WTC11 (cell line): ENCODE measurements at regions not wholly inside any gene's neighbourhood (a gene's known extent, or its start where the extent isn't known, plus 50 kb on each side); places are given as distances from the start of the nearest gene placed in this dataset.

Source experiments
- ATAC-seq: fragments of 200-7000 bp; cut with Tn5 transposase; 2 replicates; pipeline ENCODE4 v1.10.0; 2021; ENCODE audit warnings: mild to moderate bottlenecking, moderate library complexity
- CTCF ChIA-PET: fragments of 300-600 bp; sonication (Branson Sonifier 250); formaldehyde crosslinking; loops from one replicate; lab custom pipeline; 2021; ENCODE audit warnings: antibody characterized with exemption; lab: Charles Lee
- POLR2A ChIA-PET: fragments of 350-600 bp; sonication (Branson Sonifier 250); formaldehyde crosslinking; loops from one replicate; lab custom pipeline; 2021; ENCODE audit warnings: antibody characterized with exemption; lab: Charles Lee
- DNase-seq: peaks from one replicate; pipeline ENCODE4 v3.0.0; 2021; ENCODE audit warnings: low spot score
- H3K27ac Mint-ChIP-seq: 2 replicates; pipeline ENCODE4 v1.8.0; 2021; ENCODE audit warnings: mixed read lengths
- H3K27me3 Mint-ChIP-seq: 2 replicates; pipeline ENCODE4 v1.8.0; 2021; ENCODE audit warnings: low read depth, mild to moderate bottlenecking, moderate library complexity, mixed read lengths
- H3K36me3 Mint-ChIP-seq: 2 replicates; pipeline ENCODE4 v1.8.0; 2021; ENCODE audit warnings: mixed read lengths
- H3K4me1 Mint-ChIP-seq: 2 replicates; pipeline ENCODE4 v1.8.0; 2022; ENCODE audit warnings: mixed read lengths
- H3K4me3 Mint-ChIP-seq: 2 replicates; pipeline ENCODE4 v1.8.0; 2021; ENCODE audit warnings: mild to moderate bottlenecking, moderate library complexity, mixed read lengths
- H3K9me3 Mint-ChIP-seq: 2 replicates; pipeline ENCODE4 v1.8.0; 2021; ENCODE audit warnings: mixed read lengths
- FOXK1 ChIP-seq: sonication (generic); formaldehyde crosslinking; IDR thresholded peaks from 2 replicates; pipeline ENCODE4 v1.8.0; 2022; ENCODE audit warnings: mild to moderate bottlenecking, moderate library complexity, missing genetic modification reagents
- JAZF1 ChIP-seq: fragments of 250-450 bp; sonication (Bioruptor Pico); IDR thresholded peaks from 2 replicates; pipeline ENCODE4 v1.9.0; 2021; ENCODE audit warnings: moderate library complexity, mild to moderate bottlenecking, inconsistent platforms
- JUN ChIP-seq: sonication (generic); formaldehyde crosslinking; IDR thresholded peaks from 2 replicates; pipeline ENCODE4 v1.8.0; 2023; ENCODE audit warnings: mild to moderate bottlenecking, missing genetic modification reagents
- NFATC4 ChIP-seq: fragments of 250-450 bp; sonication (Bioruptor Pico); IDR thresholded peaks from 2 replicates; pipeline ENCODE4 v1.9.0; 2021; ENCODE audit warnings: mild to moderate bottlenecking
- NR1H2 ChIP-seq: sonication (generic); formaldehyde crosslinking; IDR thresholded peaks from 2 replicates; pipeline ENCODE4 v1.9.0; 2021; ENCODE audit warnings: mild to moderate bottlenecking, moderate library complexity, missing genetic modification reagents
- NR2C2 ChIP-seq: sonication (generic); formaldehyde crosslinking; IDR thresholded peaks from 2 replicates; pipeline ENCODE4 v1.8.0; 2022; ENCODE audit warnings: mild to moderate bottlenecking, missing genetic modification reagents
- TCF7 ChIP-seq: sonication (generic); formaldehyde crosslinking; IDR thresholded peaks from 2 replicates; pipeline ENCODE4 v1.8.0; 2022; ENCODE audit warnings: mild to moderate bottlenecking, low read depth, missing genetic modification reagents, moderate library complexity
- ZBTB21 ChIP-seq: sonication (generic); formaldehyde crosslinking; IDR thresholded peaks from 2 replicates; pipeline ENCODE4 v1.8.1; 2023; ENCODE audit warnings: mild to moderate bottlenecking, missing genetic modification reagents, borderline replicate concordance
- ZNF232 ChIP-seq: sonication (generic); formaldehyde crosslinking; IDR thresholded peaks from 2 replicates; pipeline ENCODE4 v1.8.0; 2022; ENCODE audit warnings: mild to moderate bottlenecking, missing genetic modification reagents
- TF ChIP-seq, protein P1 (sequence below): sonication (generic); formaldehyde crosslinking; IDR thresholded peaks from 2 replicates; pipeline ENCODE4 v1.8.1; 2023; ENCODE audit warnings: mild to moderate bottlenecking, missing genetic modification reagents, moderate library complexity
- TF ChIP-seq, protein P2 (sequence below): sonication (generic); formaldehyde crosslinking; IDR thresholded peaks from 2 replicates; pipeline ENCODE4 v1.8.1; 2022; ENCODE audit warnings: low read depth, mild to moderate bottlenecking, moderate library complexity, missing genetic modification reagents, borderline replicate concordance
- TF ChIP-seq, protein P3 (sequence below): fragments of 250-450 bp; sonication (Bioruptor Pico); IDR thresholded peaks from 2 replicates; pipeline ENCODE4 v1.9.0; 2021; ENCODE audit warnings: moderate library complexity, mild to moderate bottlenecking, inconsistent platforms, borderline replicate concordance
- TF ChIP-seq, protein P4 (sequence below): sonication (generic); formaldehyde crosslinking; IDR thresholded peaks from 2 replicates; pipeline ENCODE4 v1.8.0; 2022; ENCODE audit warnings: missing genetic modification reagents
- TF ChIP-seq, protein P5 (sequence below): sonication (generic); formaldehyde crosslinking; IDR thresholded peaks from 2 replicates; pipeline ENCODE4 v1.8.0; 2022; ENCODE audit warnings: mild to moderate bottlenecking, missing genetic modification reagents
- TF ChIP-seq, protein P6 (sequence below): sonication (generic); formaldehyde crosslinking; IDR thresholded peaks from 2 replicates; pipeline ENCODE4 v1.8.1; 2023; ENCODE audit warnings: mild to moderate bottlenecking, missing genetic modification reagents
- TF ChIP-seq, protein P7 (sequence below): sonication (generic); formaldehyde crosslinking; IDR thresholded peaks from 2 replicates; pipeline ENCODE4 v1.8.0; 2022; ENCODE audit warnings: mild to moderate bottlenecking, missing genetic modification reagents
- TF ChIP-seq, protein P8 (sequence below): sonication (generic); formaldehyde crosslinking; IDR thresholded peaks from 2 replicates; pipeline ENCODE4 v1.8.0; 2023; ENCODE audit warnings: missing genetic modification reagents, mild to moderate bottlenecking, borderline replicate concordance

DNA sequence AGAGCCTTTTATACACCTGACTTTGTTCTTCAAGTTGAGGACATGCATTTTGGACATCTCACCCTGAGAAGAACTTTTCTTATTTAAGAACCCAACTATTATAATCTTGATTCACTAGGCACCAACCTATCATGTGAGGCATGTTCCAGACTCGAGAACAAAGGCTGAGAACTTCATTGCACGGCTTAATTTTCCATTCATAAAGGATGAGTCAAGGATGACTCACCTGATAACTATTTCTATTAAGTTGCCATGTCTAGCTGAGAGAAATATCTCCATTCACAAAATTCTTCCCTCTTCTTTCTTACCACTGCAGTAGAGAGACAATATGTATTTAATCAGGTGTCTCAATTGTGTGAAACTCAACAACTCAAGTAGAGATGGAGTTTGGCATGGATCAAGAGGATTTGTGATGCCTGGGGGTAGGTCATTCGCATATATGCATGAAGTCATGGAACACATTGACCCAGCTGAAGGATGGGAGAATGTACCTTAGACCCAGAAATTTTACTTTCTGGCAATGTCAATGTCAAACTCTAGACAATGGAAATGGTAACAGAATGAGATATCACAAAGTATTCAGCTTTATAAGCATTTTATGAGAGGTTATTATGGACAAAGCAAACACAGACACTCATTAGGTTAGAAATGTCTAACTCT lies 173.2 kb upstream of the PRNP start (continued):
- TF ChIP-seq FOXK1 (CRISPR knock-in tag), result no peak
- no peak for TF ChIP-seq NR1H2
- TF ChIP-seq ZNF232 (CRISPR knock-in tag), result no peak
- no peak for TF ChIP-seq ZBTB21
- TF ChIP-seq, protein P1, sequence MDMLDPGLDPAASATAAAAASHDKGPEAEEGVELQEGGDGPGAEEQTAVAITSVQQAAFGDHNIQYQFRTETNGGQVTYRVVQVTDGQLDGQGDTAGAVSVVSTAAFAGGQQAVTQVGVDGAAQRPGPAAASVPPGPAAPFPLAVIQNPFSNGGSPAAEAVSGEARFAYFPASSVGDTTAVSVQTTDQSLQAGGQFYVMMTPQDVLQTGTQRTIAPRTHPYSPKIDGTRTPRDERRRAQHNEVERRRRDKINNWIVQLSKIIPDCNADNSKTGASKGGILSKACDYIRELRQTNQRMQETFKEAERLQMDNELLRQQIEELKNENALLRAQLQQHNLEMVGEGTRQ (CRISPR knock-in tag), result no peak
- TF ChIP-seq, protein P2, sequence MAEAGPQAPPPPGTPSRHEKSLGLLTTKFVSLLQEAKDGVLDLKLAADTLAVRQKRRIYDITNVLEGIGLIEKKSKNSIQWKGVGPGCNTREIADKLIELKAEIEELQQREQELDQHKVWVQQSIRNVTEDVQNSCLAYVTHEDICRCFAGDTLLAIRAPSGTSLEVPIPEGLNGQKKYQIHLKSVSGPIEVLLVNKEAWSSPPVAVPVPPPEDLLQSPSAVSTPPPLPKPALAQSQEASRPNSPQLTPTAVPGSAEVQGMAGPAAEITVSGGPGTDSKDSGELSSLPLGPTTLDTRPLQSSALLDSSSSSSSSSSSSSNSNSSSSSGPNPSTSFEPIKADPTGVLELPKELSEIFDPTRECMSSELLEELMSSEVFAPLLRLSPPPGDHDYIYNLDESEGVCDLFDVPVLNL (CRISPR knock-in tag), result no peak
- TF ChIP-seq NR2C2 (CRISPR knock-in tag), result no peak
- TF ChIP-seq, protein P3, sequence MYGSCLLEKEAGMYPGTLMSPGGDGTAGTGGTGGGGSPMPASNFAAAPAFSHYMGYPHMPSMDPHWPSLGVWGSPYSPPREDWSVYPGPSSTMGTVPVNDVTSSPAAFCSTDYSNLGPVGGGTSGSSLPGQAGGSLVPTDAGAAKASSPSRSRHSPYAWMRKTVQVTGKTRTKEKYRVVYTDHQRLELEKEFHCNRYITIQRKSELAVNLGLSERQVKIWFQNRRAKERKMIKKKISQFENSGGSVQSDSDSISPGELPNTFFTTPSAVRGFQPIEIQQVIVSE (CRISPR knock-in tag), result no peak
- TF ChIP-seq TCF7 (CRISPR knock-in tag), result no peak
- TF ChIP-seq, protein P4, sequence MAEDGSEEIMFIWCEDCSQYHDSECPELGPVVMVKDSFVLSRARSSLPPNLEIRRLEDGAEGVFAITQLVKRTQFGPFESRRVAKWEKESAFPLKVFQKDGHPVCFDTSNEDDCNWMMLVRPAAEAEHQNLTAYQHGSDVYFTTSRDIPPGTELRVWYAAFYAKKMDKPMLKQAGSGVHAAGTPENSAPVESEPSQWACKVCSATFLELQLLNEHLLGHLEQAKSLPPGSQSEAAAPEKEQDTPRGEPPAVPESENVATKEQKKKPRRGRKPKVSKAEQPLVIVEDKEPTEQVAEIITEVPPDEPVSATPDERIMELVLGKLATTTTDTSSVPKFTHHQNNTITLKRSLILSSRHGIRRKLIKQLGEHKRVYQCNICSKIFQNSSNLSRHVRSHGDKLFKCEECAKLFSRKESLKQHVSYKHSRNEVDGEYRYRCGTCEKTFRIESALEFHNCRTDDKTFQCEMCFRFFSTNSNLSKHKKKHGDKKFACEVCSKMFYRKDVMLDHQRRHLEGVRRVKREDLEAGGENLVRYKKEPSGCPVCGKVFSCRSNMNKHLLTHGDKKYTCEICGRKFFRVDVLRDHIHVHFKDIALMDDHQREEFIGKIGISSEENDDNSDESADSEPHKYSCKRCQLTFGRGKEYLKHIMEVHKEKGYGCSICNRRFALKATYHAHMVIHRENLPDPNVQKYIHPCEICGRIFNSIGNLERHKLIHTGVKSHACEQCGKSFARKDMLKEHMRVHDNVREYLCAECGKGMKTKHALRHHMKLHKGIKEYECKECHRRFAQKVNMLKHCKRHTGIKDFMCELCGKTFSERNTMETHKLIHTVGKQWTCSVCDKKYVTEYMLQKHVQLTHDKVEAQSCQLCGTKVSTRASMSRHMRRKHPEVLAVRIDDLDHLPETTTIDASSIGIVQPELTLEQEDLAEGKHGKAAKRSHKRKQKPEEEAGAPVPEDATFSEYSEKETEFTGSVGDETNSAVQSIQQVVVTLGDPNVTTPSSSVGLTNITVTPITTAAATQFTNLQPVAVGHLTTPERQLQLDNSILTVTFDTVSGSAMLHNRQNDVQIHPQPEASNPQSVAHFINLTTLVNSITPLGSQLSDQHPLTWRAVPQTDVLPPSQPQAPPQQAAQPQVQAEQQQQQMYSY, result no peak
- TF ChIP-seq, protein P5, sequence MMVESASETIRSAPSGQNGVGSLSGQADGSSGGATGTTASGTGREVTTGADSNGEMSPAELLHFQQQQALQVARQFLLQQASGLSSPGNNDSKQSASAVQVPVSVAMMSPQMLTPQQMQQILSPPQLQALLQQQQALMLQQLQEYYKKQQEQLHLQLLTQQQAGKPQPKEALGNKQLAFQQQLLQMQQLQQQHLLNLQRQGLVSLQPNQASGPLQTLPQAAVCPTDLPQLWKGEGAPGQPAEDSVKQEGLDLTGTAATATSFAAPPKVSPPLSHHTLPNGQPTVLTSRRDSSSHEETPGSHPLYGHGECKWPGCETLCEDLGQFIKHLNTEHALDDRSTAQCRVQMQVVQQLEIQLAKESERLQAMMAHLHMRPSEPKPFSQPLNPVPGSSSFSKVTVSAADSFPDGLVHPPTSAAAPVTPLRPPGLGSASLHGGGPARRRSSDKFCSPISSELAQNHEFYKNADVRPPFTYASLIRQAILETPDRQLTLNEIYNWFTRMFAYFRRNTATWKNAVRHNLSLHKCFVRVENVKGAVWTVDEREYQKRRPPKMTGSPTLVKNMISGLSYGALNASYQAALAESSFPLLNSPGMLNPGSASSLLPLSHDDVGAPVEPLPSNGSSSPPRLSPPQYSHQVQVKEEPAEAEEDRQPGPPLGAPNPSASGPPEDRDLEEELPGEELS, result no peak

DNA sequence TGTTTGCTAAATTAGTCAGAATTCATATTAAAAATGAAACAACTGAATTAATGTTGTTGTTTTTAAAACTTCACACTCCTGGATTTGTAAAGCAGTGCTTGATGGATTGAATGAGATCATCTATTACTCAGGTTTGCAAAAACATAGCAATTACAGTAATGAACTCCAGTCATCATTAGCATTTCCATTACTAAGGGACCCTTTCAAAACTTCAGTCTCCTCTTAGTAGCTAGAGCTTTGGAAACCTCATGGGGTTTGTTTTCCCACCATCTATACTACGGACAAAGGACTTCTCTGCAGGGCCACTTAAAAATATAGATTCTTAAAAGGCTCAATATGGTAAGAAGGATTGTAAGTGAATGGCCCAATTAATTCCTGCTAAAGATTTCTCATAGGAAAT lies 174.5 kb upstream of the PRNP start:
- Mint-ChIP-seq H3K36me3 (peaks cover 19% of the 10 kb centered on the region), H3K4me3 (no peak overlapping the region), H3K9me3 (peaks cover 30% of the 10 kb centered on the region), H3K27me3 (peaks cover 24% of the 10 kb centered on the region), H3K4me1 (peaks cover 41% of the 10 kb centered on the region), H3K27ac (no peak overlapping the region)
- DNase-seq, result no peak
- ChIA-PET POLR2A (no interaction called here), CTCF (no interaction called here)
- no peak for ATAC-seq
- TF ChIP-seq, protein P6, sequence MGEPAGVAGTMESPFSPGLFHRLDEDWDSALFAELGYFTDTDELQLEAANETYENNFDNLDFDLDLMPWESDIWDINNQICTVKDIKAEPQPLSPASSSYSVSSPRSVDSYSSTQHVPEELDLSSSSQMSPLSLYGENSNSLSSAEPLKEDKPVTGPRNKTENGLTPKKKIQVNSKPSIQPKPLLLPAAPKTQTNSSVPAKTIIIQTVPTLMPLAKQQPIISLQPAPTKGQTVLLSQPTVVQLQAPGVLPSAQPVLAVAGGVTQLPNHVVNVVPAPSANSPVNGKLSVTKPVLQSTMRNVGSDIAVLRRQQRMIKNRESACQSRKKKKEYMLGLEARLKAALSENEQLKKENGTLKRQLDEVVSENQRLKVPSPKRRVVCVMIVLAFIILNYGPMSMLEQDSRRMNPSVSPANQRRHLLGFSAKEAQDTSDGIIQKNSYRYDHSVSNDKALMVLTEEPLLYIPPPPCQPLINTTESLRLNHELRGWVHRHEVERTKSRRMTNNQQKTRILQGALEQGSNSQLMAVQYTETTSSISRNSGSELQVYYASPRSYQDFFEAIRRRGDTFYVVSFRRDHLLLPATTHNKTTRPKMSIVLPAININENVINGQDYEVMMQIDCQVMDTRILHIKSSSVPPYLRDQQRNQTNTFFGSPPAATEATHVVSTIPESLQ (CRISPR knock-in tag), result no peak
- TF ChIP-seq, protein P7, sequence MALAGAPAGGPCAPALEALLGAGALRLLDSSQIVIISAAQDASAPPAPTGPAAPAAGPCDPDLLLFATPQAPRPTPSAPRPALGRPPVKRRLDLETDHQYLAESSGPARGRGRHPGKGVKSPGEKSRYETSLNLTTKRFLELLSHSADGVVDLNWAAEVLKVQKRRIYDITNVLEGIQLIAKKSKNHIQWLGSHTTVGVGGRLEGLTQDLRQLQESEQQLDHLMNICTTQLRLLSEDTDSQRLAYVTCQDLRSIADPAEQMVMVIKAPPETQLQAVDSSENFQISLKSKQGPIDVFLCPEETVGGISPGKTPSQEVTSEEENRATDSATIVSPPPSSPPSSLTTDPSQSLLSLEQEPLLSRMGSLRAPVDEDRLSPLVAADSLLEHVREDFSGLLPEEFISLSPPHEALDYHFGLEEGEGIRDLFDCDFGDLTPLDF (CRISPR knock-in tag), result no peak
- TF ChIP-seq, protein P8, sequence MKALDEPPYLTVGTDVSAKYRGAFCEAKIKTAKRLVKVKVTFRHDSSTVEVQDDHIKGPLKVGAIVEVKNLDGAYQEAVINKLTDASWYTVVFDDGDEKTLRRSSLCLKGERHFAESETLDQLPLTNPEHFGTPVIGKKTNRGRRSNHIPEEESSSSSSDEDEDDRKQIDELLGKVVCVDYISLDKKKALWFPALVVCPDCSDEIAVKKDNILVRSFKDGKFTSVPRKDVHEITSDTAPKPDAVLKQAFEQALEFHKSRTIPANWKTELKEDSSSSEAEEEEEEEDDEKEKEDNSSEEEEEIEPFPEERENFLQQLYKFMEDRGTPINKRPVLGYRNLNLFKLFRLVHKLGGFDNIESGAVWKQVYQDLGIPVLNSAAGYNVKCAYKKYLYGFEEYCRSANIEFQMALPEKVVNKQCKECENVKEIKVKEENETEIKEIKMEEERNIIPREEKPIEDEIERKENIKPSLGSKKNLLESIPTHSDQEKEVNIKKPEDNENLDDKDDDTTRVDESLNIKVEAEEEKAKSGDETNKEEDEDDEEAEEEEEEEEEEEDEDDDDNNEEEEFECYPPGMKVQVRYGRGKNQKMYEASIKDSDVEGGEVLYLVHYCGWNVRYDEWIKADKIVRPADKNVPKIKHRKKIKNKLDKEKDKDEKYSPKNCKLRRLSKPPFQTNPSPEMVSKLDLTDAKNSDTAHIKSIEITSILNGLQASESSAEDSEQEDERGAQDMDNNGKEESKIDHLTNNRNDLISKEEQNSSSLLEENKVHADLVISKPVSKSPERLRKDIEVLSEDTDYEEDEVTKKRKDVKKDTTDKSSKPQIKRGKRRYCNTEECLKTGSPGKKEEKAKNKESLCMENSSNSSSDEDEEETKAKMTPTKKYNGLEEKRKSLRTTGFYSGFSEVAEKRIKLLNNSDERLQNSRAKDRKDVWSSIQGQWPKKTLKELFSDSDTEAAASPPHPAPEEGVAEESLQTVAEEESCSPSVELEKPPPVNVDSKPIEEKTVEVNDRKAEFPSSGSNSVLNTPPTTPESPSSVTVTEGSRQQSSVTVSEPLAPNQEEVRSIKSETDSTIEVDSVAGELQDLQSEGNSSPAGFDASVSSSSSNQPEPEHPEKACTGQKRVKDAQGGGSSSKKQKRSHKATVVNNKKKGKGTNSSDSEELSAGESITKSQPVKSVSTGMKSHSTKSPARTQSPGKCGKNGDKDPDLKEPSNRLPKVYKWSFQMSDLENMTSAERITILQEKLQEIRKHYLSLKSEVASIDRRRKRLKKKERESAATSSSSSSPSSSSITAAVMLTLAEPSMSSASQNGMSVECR, result no peak
- TF ChIP-seq NFATC4 (CRISPR knock-in tag), result no peak
- TF ChIP-seq NR1H2, result no peak
- TF ChIP-seq JAZF1, result no peak
- no peak for TF ChIP-seq JUN (CRISPR knock-in tag)
- TF ChIP-seq, protein P5, result no peak
